K562 (cell line): ENCODE measurements at regions not wholly inside any gene's neighbourhood (a gene's known extent, or its start where the extent isn't known, plus 50 kb on each side); places are given as distances from the start of the nearest gene placed in this dataset.

Experiments
- ATAC-seq: fragments of 200-7000 bp; cut with Tn5 transposase; 3 replicates; pipeline ENCODE4 v1.9.1; 2020; ENCODE audit warnings: moderate library complexity
- BruUV-seq: library from RNA; stranded (reverse); fragments of 400-500 nt; replicated peaks from 2 replicates; lab custom pipeline; 2021; lab: Mats Ljungman, UMichigan
- CTCF ChIA-PET: fragments of 300-600 bp; formaldehyde crosslinking; extraction: SDS; loops from one replicate; lab custom pipeline; 2021; ENCODE audit warnings: low intra/inter-chr PET ratio; lab: Yijun Ruan, JAX
- POLR2A ChIA-PET: fragments of 300-600, 350-650 bp; sonication (Branson Sonifier 250); formaldehyde crosslinking; extraction: SDS; loops from one replicate; lab custom pipeline; 2021; ENCODE audit warnings: antibody characterized with exemption, inconsistent platforms; lab: Yijun Ruan, JAX
- DNase-seq, 4 experiments: peaks; one replicate each; pipeline versions ENCODE4 v3.0.0 to v3.0.0-alpha.2; 2011 to 2018; ENCODE audit warnings: low spot score in 3 of 4, mixed read lengths in 3 of 4; ENCODE audit errors: extremely low read depth in 1 of 4
- FAIRE-seq: peaks from 2 replicates; lab custom pipeline; 2011; peaks lifted over from hg19 to GRCh38; lab: Jason Lieb, UNC
- H2AFZ ChIP-seq: 2 replicates; pipeline ENCODE4 v1.6.0; 2011; ENCODE audit warnings: low read depth, low read length, control low read depth, inconsistent platforms
- H3K27ac ChIP-seq: fragments of 200-600 bp; 3 replicates; pipeline ENCODE4 v1.8.0; 2011; ENCODE audit warnings: low read depth, mild to moderate bottlenecking, control low read depth, inconsistent platforms, low read length, moderate library complexity, mixed read lengths; ENCODE audit errors: extremely low read depth
- H3K27me3 ChIP-seq, 2 experiments: fragments of 300-600 bp in 1 of 2; 2 replicates in 1 of 2; 3 replicates in 1 of 2; pipeline versions ENCODE4 v1.6.0 to v1.8.0; 2011; ENCODE audit warnings: inconsistent platforms in 2 of 2, low read length in 2 of 2, mild to moderate bottlenecking in 1 of 2, mixed read lengths in 1 of 2, moderate library complexity in 1 of 2; ENCODE audit not compliant: control insufficient read depth in 2 of 2, insufficient read depth in 2 of 2
- H3K36me3 ChIP-seq: fragments of 300-600 bp; 3 replicates; pipeline ENCODE4 v1.8.0; 2011; ENCODE audit warnings: mild to moderate bottlenecking, low read length, inconsistent platforms; ENCODE audit not compliant: control insufficient read depth, insufficient read depth
- H3K4me1 ChIP-seq, 2 experiments: fragments of 200-600 bp in 1 of 2; replicated peaks in 1 of 2; 2 replicates in 1 of 2; 3 replicates in 1 of 2; pipeline versions ENCODE4 v1.5.1 to v1.8.0; 2011; ENCODE audit warnings: inconsistent platforms in 2 of 2, low read length in 2 of 2, mild to moderate bottlenecking in 1 of 2, mixed read lengths in 1 of 2, moderate library complexity in 1 of 2; ENCODE audit not compliant: control insufficient read depth in 2 of 2, insufficient read depth in 2 of 2
- H3K4me2 ChIP-seq: 2 replicates; pipeline ENCODE4 v1.6.1; 2011; ENCODE audit warnings: low read length, control low read depth, inconsistent platforms, mixed read lengths; ENCODE audit not compliant: insufficient read depth
- H3K4me3 ChIP-seq: fragments of 200-600 bp; sonication (generic), shearing (Covaris generic); 2 replicates; pipeline ENCODE4 v1.5.1; 2016; ENCODE audit warnings: control low read depth, inconsistent platforms
- H3K79me2 ChIP-seq: fragments of 200-600 bp; 3 replicates; pipeline ENCODE4 v1.8.0; 2011; ENCODE audit warnings: low read length, inconsistent platforms; ENCODE audit not compliant: control insufficient read depth, insufficient read depth
- H3K9ac ChIP-seq, 2 experiments: 2 replicates each; pipeline versions ENCODE4 v1.6.0 to v1.6.1; 2011; ENCODE audit warnings: low read depth in 2 of 2, low read length in 2 of 2, control low read depth in 1 of 2, inconsistent platforms in 1 of 2, mild to moderate bottlenecking in 1 of 2, mixed read lengths in 1 of 2; ENCODE audit not compliant: insufficient read depth in 1 of 2
- H3K9me1 ChIP-seq: one replicate; pipeline ENCODE4 v1.6.0; 2011; ENCODE audit warnings: inconsistent platforms, mild to moderate bottlenecking, low read length, moderate library complexity; ENCODE audit not compliant: control insufficient read depth, insufficient read depth
- H3K9me3 ChIP-seq: replicated peaks from 2 replicates; pipeline ENCODE4 v1.5.1; 2011; ENCODE audit warnings: low read depth, low read length, inconsistent platforms; ENCODE audit not compliant: control insufficient read depth, insufficient read depth
- H4K20me1 ChIP-seq: replicated peaks from 2 replicates; pipeline ENCODE4 v1.6.1; 2011; ENCODE audit warnings: low read length, inconsistent platforms, mixed read lengths; ENCODE audit not compliant: control insufficient read depth, insufficient read depth
- ATF7 ChIP-seq: fragments of 450-650 bp; IDR thresholded peaks from 2 replicates; pipeline ENCODE4 v1.7.1; 2014; ENCODE audit warnings: mild to moderate bottlenecking, moderate library complexity
- BCOR ChIP-seq: fragments of 450-650 bp; IDR thresholded peaks from 2 replicates; pipeline ENCODE4 v1.6.1; 2016
- CTBP1 ChIP-seq: fragments of 450-650 bp; IDR thresholded peaks from 2 replicates; pipeline ENCODE4 v1.6.1; 2016; ENCODE audit warnings: borderline replicate concordance
- DIDO1 ChIP-seq: fragments of 450-650 bp; IDR thresholded peaks from 2 replicates; pipeline ENCODE4 v1.6.1; 2016; ENCODE audit warnings: low read depth, missing biosample characterization, missing genetic modification characterization
- GABPB2 ChIP-seq: fragments of 250-450 bp; sonication (Bioruptor Pico); conservative IDR thresholded peaks from 2 replicates; pipeline ENCODE4 v1.5.1; 2021; ENCODE audit warnings: mild to moderate bottlenecking
- LEF1 ChIP-seq: fragments of 450-650 bp; IDR thresholded peaks from 2 replicates; pipeline ENCODE4 v1.6.1; 2016; ENCODE audit warnings: mild to moderate bottlenecking
- MCM5 ChIP-seq: fragments of 450-650 bp; IDR thresholded peaks from 2 replicates; pipeline ENCODE4 v1.6.1; 2016; ENCODE audit warnings: low read depth
- NFE2L1 ChIP-seq: fragments of 450-650 bp; IDR thresholded peaks from 2 replicates; pipeline ENCODE4 v1.6.1; 2016; ENCODE audit warnings: missing genetic modification characterization, low read depth, mild to moderate bottlenecking, missing compliant biosample characterization, moderate library complexity, borderline replicate concordance
- PCBP2 ChIP-seq: fragments of 200-400 bp; formaldehyde crosslinking; IDR thresholded peaks from 2 replicates; pipeline ENCODE4 v1.6.1; 2018; ENCODE audit warnings: low read length, low read depth, mild to moderate bottlenecking, moderate library complexity; ENCODE audit not compliant: poor library complexity, severe bottlenecking
- POLR2H ChIP-seq: IDR thresholded peaks from 2 replicates; pipeline ENCODE4 v1.6.1; 2016; ENCODE audit warnings: missing genetic modification characterization, low read depth, mild to moderate bottlenecking, control low read depth, missing compliant biosample characterization, moderate library complexity
- RBM22 ChIP-seq: fragments of 200-400 bp; formaldehyde crosslinking; IDR thresholded peaks from 2 replicates; pipeline ENCODE4 v1.6.1; 2018; ENCODE audit warnings: low read length, low read depth; ENCODE audit not compliant: poor library complexity, severe bottlenecking
- TAF7 ChIP-seq: fragments of 450-650 bp; IDR thresholded peaks from 2 replicates; pipeline ENCODE4 v1.6.1; 2016; ENCODE audit warnings: missing genetic modification characterization, missing compliant biosample characterization
- TCF7L2 ChIP-seq: fragments of 150-350 bp; IDR thresholded peaks from 2 replicates; pipeline ENCODE4 v1.6.1; 2016; ENCODE audit warnings: low read depth, mild to moderate bottlenecking, low read length, moderate library complexity
- XRCC5 ChIP-seq: fragments of 200-400 bp; formaldehyde crosslinking; IDR thresholded peaks from 2 replicates; pipeline ENCODE4 v1.6.1; 2017; ENCODE audit warnings: low read depth, mild to moderate bottlenecking, low read length
- WGBS: fragments of 100-300 bp; shearing (Covaris generic); methylation state at CpG from one replicate; pipeline ENCODE4 v1.1.6; 2016; ENCODE audit warnings: low coverage, mixed read lengths; ENCODE audit not compliant: insufficient coverage; ENCODE audit errors: missing lambda C conversion rate; 5-methylcytosine and 5-hydroxymethylcytosine counted together
- in situ Hi-C: fragments of 300-500 bp; cut with MboI; formaldehyde crosslinking; loops from 4 replicates; pipeline ENCODE4 v1.15.0; 2018; ENCODE audit warnings: inconsistent platforms, mixed read lengths
- intact Hi-C: fragments of 100-400 bp; cut with micrococcal nuclease; formaldehyde crosslinking; loops from 2 replicates; pipeline ENCODE4 v1.14.2; 2022
- TF ChIP-seq, protein P1 (sequence below): fragments of 150-350 bp; conservative IDR thresholded peaks from 2 replicates; pipeline ENCODE4 v1.6.1; 2014; ENCODE audit warnings: low read length
- TF ChIP-seq, protein P2 (sequence below): sonication (generic); formaldehyde crosslinking; IDR thresholded peaks from 2 replicates; pipeline ENCODE4 v1.8.0; 2022; ENCODE audit warnings: mild to moderate bottlenecking, missing genetic modification reagents, borderline replicate concordance
- TF ChIP-seq, protein P3 (sequence below): fragments of 450-650 bp; formaldehyde crosslinking; IDR thresholded peaks from 2 replicates; pipeline ENCODE4 v1.4.0; 2020; ENCODE audit warnings: mild to moderate bottlenecking, moderate library complexity

DNA sequence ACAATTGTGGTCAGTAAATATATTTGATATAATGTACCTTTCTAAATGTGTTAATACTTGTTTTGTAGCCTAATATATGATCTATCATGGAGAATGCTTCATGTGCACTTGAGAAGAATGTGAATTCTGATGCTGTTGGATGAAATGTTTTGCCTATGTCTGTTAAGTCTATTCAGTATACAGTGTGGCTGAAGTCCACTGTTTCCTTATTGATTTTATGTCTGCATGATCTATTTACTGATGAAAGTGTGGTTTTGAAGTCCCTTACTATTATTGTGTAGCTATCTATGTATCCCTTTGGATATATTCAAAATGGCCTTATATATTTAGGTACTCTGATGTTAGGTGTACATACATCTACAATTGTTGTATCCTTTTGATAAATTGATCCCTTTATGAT, 515.8 kb upstream of the EPHA5 start (continued):
- TF ChIP-seq, protein P1, sequence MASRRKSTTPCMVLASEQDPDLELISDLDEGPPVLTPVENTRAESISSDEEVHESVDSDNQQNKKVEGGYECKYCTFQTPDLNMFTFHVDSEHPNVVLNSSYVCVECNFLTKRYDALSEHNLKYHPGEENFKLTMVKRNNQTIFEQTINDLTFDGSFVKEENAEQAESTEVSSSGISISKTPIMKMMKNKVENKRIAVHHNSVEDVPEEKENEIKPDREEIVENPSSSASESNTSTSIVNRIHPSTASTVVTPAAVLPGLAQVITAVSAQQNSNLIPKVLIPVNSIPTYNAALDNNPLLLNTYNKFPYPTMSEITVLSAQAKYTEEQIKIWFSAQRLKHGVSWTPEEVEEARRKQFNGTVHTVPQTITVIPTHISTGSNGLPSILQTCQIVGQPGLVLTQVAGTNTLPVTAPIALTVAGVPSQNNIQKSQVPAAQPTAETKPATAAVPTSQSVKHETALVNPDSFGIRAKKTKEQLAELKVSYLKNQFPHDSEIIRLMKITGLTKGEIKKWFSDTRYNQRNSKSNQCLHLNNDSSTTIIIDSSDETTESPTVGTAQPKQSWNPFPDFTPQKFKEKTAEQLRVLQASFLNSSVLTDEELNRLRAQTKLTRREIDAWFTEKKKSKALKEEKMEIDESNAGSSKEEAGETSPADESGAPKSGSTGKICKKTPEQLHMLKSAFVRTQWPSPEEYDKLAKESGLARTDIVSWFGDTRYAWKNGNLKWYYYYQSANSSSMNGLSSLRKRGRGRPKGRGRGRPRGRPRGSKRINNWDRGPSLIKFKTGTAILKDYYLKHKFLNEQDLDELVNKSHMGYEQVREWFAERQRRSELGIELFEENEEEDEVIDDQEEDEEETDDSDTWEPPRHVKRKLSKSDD: no peak
- TF ChIP-seq NFE2L1 (tag): no peak

DNA sequence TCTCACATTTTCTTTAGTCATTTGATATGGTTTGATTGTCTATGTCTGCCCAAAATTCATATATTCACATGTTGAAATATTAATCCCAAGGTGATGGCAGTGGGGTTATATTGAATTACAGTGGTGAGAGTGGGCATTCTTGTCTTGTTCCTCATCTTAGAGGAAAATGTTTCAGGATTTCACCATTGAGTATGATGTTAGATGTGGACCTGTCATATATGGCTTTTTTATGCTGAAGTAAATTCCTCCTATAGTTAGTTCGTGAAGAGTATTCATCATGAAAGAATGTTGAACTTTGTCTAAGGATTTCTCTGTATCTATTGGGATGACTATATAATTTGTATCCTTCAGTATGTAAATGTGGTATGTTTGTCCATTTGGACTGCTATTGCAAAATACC, 512.3 kb upstream of the EPHA5 start:
- 0% methylated on average over 1 of the region's 1 CpG for WGBS
- H3K27me3 ChIP-seq: no peaks in the 10 kb centered on the region
- TF ChIP-seq BCOR (no peak), TCF7L2 (no peak), GABPB2 (no peak), TAF7 (tag) (no peak), CTBP1 (no peak), DIDO1 (tag) (no peak), LEF1 (no peak), MCM5 (no peak), ATF7 (no peak), XRCC5 (no peak), RBM22 (no peak), POLR2H (tag) (no peak), PCBP2 (no peak)
- TF ChIP-seq, protein P2, sequence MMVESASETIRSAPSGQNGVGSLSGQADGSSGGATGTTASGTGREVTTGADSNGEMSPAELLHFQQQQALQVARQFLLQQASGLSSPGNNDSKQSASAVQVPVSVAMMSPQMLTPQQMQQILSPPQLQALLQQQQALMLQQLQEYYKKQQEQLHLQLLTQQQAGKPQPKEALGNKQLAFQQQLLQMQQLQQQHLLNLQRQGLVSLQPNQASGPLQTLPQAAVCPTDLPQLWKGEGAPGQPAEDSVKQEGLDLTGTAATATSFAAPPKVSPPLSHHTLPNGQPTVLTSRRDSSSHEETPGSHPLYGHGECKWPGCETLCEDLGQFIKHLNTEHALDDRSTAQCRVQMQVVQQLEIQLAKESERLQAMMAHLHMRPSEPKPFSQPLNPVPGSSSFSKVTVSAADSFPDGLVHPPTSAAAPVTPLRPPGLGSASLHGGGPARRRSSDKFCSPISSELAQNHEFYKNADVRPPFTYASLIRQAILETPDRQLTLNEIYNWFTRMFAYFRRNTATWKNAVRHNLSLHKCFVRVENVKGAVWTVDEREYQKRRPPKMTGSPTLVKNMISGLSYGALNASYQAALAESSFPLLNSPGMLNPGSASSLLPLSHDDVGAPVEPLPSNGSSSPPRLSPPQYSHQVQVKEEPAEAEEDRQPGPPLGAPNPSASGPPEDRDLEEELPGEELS: no peak
- TF ChIP-seq, protein P3, sequence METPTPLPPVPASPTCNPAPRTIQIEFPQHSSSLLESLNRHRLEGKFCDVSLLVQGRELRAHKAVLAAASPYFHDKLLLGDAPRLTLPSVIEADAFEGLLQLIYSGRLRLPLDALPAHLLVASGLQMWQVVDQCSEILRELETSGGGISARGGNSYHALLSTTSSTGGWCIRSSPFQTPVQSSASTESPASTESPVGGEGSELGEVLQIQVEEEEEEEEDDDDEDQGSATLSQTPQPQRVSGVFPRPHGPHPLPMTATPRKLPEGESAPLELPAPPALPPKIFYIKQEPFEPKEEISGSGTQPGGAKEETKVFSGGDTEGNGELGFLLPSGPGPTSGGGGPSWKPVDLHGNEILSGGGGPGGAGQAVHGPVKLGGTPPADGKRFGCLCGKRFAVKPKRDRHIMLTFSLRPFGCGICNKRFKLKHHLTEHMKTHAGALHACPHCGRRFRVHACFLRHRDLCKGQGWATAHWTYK: no peak

More for the DNA sequence above, 512.3 kb upstream of the EPHA5 start:
- in situ Hi-C loops: no loop called here
- H3K36me3 ChIP-seq: no peaks in the 10 kb centered on the region
- no TSS peak for BruUV-seq
- no peak overlapping the region for H3K27ac ChIP-seq
- H3K9me1 ChIP-seq: no peaks in the 10 kb centered on the region
- ATAC-seq (no peak), DNase-seq (no peak), FAIRE-seq (no peak)
- H4K20me1 ChIP-seq: no peaks in the 10 kb centered on the region
- H3K9me3 ChIP-seq: 0 out of 2 replicates have a peak, but pooled peaks cover 3% of the 10 kb centered on the region
- no peak overlapping the region for H3K9ac ChIP-seq
- ChIA-PET CTCF (no interaction called here), POLR2A (no interaction called here)
- H3K4me2 ChIP-seq: no peak overlapping the region
- intact Hi-C loops: no loop called here
- no peaks in the 10 kb centered on the region for H3K79me2 ChIP-seq
- H3K4me3 ChIP-seq: no peak overlapping the region
- no peak overlapping the region for H2AFZ ChIP-seq
- H3K4me1 ChIP-seq: no peaks in the 10 kb centered on the region
